Sigmoid colon (tissue), 4 donors: ENCODE measurements at regions not wholly inside any gene's neighbourhood (a gene's known extent, or its start where the extent isn't known, plus 50 kb on each side); places are given as distances from the start of the nearest gene placed in this dataset.

Experiments
- CTCF ChIP-seq, 4 experiments: fragments of 450-650 bp in 3 of 4; fragments of 200-600 bp in 1 of 4; IDR thresholded peaks; one replicate each; pipeline ENCODE4 v1.5.1; 2016 to 2019; ENCODE audit warnings: antibody characterized with exemption in 4 of 4, mild to moderate bottlenecking in 3 of 4, moderate library complexity in 2 of 4
- EP300 ChIP-seq, 4 donors: sonication (generic); formaldehyde crosslinking; IDR thresholded peaks; one replicate each; pipeline ENCODE4 v1.6.1; 2017; ENCODE audit warnings: antibody characterized with exemption in 4 of 4

- TF ChIP-seq EP300 (IDR thresholded peaks at IDR 0.05), result peak in 1 of 4 donors; percentile 46
- no peak for TF ChIP-seq CTCF (IDR thresholded peaks at IDR 0.05)
Measured at GRCh38 chr10:121073728-121074127, 222.6 kb downstream of the WDR11 start.
